Nephron progenitor cell (in vitro differentiated cells): ENCODE measurements at regions not wholly inside any gene's neighbourhood (a gene's known extent, or its start where the extent isn't known, plus 50 kb on each side); places are given as distances from the start of the nearest gene placed in this dataset.

ENCODE experiments used
- DNase-seq: peaks from one replicate; pipeline ENCODE4 v3.0.0; 2021
- H3K27ac Mint-ChIP-seq: 2 replicates; pipeline ENCODE4 v1.8.0; 2021; ENCODE audit warnings: mild to moderate bottlenecking, moderate library complexity, mixed read lengths
- H3K27me3 Mint-ChIP-seq: 2 replicates; pipeline ENCODE4 v1.8.0; 2021; ENCODE audit warnings: mild to moderate bottlenecking, low read depth, mixed read lengths; ENCODE audit not compliant: poor library complexity
- H3K36me3 Mint-ChIP-seq: 2 replicates; pipeline ENCODE4 v1.8.0; 2021; ENCODE audit warnings: low read depth, mixed read lengths
- H3K4me1 Mint-ChIP-seq: 2 replicates; pipeline ENCODE4 v1.8.0; 2021; ENCODE audit warnings: mixed read lengths
- H3K4me3 Mint-ChIP-seq: 2 replicates; pipeline ENCODE4 v1.8.0; 2021; ENCODE audit warnings: mild to moderate bottlenecking, moderate library complexity, mixed read lengths
- H3K9me3 Mint-ChIP-seq: 2 replicates; pipeline ENCODE4 v1.8.0; 2021; ENCODE audit warnings: mild to moderate bottlenecking, moderate library complexity, mixed read lengths
- TF ChIP-seq, protein P1 (sequence below): fragments of 200-600 bp; sonication (generic); IDR thresholded peaks from 2 replicates; pipeline ENCODE4 v1.5.0; 2021; ENCODE audit warnings: antibody characterized with exemption

DNA sequence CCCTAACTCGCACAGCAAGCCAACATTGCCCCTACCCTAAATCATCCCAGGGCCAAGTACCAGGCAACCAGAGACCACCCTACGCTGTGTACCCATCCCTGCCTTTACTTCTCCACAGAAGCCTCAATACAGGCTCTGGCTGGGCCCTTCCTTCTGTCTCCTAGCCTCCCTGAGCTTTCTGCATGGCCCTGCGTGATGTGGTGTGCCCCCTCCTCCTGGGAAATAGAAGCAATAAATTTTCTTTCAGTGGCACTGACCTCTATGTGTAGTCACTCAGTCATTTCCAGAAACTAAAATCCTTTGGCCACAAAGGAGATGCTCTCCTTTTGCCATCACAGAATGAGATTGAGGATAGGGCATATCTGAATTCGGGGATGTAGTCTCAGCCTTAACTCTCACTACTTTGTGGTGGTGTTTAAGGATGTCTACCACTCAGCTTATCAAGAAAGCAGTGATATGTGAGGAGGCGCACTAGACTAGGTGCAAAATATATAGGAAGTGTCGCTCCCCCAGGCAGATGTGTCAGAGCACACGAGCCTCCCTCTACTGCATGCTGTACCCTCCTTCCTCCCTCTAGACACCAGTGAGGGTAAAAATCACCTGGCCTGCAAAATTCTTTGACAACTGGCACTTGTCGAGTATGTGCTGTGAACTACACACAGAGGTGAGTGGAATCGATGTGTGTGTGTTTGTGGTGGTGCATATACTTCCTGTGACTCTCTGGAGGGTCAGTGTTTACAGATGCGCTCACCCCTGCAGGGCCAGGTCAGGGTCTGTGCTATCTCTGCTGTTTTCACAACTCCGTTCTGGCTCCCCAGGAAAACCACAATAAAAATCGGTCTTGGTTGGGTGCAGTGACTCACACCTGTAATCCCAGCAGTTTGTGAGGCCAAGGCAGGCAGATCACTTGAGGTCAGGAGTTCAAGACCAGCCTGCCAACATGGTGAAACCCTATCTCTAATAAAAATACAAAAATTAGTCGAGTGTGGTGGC is 825.9 kb upstream of the IGFBP3 start:
- TF ChIP-seq, protein P1, sequence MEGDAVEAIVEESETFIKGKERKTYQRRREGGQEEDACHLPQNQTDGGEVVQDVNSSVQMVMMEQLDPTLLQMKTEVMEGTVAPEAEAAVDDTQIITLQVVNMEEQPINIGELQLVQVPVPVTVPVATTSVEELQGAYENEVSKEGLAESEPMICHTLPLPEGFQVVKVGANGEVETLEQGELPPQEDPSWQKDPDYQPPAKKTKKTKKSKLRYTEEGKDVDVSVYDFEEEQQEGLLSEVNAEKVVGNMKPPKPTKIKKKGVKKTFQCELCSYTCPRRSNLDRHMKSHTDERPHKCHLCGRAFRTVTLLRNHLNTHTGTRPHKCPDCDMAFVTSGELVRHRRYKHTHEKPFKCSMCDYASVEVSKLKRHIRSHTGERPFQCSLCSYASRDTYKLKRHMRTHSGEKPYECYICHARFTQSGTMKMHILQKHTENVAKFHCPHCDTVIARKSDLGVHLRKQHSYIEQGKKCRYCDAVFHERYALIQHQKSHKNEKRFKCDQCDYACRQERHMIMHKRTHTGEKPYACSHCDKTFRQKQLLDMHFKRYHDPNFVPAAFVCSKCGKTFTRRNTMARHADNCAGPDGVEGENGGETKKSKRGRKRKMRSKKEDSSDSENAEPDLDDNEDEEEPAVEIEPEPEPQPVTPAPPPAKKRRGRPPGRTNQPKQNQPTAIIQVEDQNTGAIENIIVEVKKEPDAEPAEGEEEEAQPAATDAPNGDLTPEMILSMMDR, result no peak
- peaks cover 10% of the 10 kb centered on the region for H3K9me3 Mint-ChIP-seq
- peak overlapping the region; percentile 94 for H3K27ac Mint-ChIP-seq
- H3K27me3 Mint-ChIP-seq, result peaks cover 3% of the 10 kb centered on the region
- H3K4me3 Mint-ChIP-seq, result peak overlapping the region; percentile 7
- H3K4me1 Mint-ChIP-seq, result peaks cover 83% of the 10 kb centered on the region
- DNase-seq, result peak; percentile 19
- peaks cover 6% of the 10 kb centered on the region for H3K36me3 Mint-ChIP-seq

DNA sequence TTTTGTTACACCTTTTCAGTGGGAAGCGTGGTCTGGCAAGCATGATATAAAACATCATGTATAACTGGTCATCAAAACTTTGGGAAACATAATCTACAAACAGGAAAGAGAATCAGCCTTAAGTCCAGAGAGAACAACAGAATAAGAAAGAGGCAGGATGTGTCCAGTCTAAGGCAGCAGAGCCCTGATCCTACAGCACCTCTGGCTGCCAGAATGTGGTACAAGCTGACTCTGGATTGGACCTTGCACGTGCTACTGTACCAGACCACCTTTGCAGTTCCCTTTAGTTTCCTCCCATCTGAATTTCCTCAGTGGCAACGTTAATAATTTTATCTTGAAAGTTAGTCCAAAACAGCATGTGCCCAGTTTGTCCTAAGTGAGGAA is 824.6 kb upstream of the IGFBP3 start:
- H3K27ac Mint-ChIP-seq, result no peak overlapping the region
- peaks cover 17% of the 10 kb centered on the region for H3K9me3 Mint-ChIP-seq
- no peak for DNase-seq
- peaks cover 14% of the 10 kb centered on the region for H3K36me3 Mint-ChIP-seq
- H3K4me3 Mint-ChIP-seq, result no peak overlapping the region
- H3K4me1 Mint-ChIP-seq, result peaks cover 74% of the 10 kb centered on the region
- peaks cover 3% of the 10 kb centered on the region for H3K27me3 Mint-ChIP-seq
- TF ChIP-seq, protein P1, result no peak

DNA sequence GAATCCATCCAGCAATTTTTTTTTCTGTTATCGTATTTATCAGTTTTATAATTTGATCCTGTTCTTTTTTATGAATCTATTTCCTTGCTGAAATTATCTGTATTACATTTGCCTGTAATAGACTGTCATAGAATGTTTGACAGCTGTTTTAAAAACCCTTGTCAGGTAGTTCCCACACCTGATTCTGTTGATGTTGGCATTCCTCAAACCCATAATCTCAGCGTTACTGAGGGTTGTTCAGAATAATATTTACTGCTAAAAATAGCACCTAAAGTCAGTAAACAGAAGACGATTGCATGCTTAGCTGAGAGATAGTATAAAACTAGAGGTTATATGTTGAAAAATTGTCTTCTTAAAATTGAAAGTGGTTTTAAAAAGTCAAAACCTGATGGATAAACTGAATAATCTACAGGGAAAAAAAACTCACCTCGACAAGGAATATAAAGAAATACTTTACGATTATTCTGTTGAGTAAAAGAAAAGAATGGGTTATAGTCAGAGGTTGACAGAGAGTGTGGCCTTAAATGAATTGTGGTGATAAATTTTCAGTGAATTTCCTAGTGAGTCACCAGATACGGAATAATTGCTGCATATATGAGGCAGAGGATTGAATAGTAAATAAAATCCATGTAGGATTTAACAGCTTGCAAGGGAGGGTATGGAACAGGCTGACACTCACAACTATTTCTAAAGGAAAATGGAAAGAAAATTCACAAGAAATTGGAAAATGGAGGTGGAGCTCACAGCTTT is 824.1 kb upstream of the IGFBP3 start:
- Mint-ChIP-seq H3K9me3 (peaks cover 18% of the 10 kb centered on the region), H3K27ac (no peak overlapping the region), H3K4me1 (peaks cover 68% of the 10 kb centered on the region), H3K27me3 (peaks cover 3% of the 10 kb centered on the region), H3K36me3 (peaks cover 15% of the 10 kb centered on the region), H3K4me3 (no peak overlapping the region)
- DNase-seq, result no peak
- TF ChIP-seq, protein P1, result no peak

DNA sequence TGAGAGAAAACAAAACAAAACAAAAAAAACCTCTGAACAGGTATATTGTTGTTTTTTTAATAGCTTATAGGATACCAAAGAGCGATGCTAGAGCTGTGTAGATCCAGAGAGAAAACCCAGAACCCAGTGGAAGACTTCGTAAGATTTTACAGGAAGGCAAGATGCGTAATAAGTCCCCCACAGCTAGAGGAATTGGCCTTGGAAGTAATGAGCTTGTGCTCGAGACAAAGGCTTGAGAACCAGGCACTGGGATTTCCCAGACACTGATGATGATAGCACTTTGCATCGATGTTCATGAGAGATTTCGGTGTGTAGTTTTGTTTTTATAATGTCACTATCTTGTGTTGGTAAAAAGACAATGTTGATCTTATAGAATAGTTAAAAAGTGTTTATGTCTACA is 821.5 kb upstream of the IGFBP3 start:
- no peak overlapping the region for H3K4me3 Mint-ChIP-seq
- peaks cover 9% of the 10 kb centered on the region for H3K36me3 Mint-ChIP-seq

DNA sequence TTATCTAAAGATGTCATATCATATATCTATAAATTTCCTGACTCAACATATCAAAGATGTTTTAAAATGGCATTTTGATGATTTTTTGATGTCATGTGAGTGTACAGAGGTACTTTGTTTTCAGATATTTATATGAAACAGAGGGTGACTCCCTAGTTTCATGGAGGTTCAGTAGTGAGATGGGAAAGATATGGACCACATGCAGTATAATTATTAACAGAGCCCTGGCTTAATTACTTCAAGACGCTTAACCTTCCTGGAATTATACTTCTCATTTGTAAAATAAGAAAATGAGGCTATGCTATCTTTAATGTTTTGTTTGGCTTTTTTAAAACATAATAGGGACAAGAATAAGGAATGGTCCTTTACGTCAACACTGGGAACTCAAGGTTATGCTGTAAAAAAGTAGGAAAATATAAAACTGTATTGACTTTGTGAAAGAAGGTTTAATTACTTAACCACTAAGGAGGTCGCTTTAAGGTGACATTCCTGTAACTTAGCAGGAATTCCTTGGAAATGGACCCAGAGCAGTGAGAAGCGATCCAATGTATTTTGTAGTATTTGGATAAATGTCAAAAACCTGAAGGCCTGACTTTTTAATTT is 821.0 kb upstream of the IGFBP3 start:
- TF ChIP-seq, protein P1, result no peak
- H3K9me3 Mint-ChIP-seq, result peaks cover 8% of the 10 kb centered on the region
- H3K4me1 Mint-ChIP-seq, result peaks cover 46% of the 10 kb centered on the region
- H3K4me3 Mint-ChIP-seq, result no peak overlapping the region
- H3K27ac Mint-ChIP-seq, result no peak overlapping the region
- H3K27me3 Mint-ChIP-seq, result peaks cover 3% of the 10 kb centered on the region
- H3K36me3 Mint-ChIP-seq, result peaks cover 9% of the 10 kb centered on the region
- no peak for DNase-seq

More for the DNA sequence above, 821.5 kb upstream of the IGFBP3 start:
- no peak overlapping the region for H3K27ac Mint-ChIP-seq
- peaks cover 8% of the 10 kb centered on the region for H3K9me3 Mint-ChIP-seq
- DNase-seq, result no peak
- H3K4me1 Mint-ChIP-seq, result peaks cover 47% of the 10 kb centered on the region
- peaks cover 3% of the 10 kb centered on the region for H3K27me3 Mint-ChIP-seq
- TF ChIP-seq, protein P1, result no peak
